GM18499 (cell line): ENCODE measurements at regions not wholly inside any gene's neighbourhood (a gene's known extent, or its start where the extent isn't known, plus 50 kb on each side); places are given as distances from the start of the nearest gene placed in this dataset.
"Not testable (repeated sequence)": the region's sequence is repeated elsewhere in the genome, so short reads cannot be mapped to it uniquely, and the experiment has no call there.

Experiments
- ATAC-seq: cut with Tn5 transposase; IDR thresholded peaks from one replicate; pipeline ENCODE4 v1.9.1; 2021; ENCODE audit warnings: moderate number of reproducible peaks; ENCODE audit not compliant: insufficient read depth, unreplicated experiment

DNA sequence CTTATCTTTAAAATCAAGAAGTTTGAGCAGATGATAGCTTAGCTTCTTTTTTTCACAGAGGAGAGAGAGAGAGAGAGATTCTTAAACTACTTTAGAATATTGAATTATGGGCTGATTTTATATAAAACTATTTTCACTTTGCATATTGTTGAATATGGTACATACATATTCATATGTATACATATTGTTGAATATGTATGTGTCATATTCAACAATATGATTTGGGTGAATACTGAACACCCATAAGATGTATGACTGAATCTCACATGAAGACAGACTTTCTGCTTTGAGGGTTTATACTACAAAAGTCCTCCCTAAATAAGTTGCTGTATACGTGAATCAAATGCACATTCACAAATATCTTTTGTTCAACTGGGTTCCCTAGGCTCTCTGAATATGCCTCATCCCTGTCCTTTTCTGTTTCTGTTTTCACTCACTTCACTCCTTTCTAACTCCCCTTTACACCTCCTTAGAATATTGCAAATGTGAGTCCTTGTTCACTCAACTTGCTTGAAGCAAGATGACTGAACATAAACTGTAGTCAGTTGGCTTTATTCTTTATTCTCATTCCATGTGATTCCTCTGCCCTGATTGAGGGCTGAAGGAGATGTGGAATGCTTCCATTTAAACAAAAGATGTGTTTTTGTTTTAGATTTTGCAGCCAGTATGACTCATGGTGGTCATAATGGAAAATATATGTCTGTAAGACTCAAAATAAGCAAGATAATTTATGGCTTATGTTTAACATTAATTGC lies 225.4 kb upstream of the DAB2 start:
- no peak for ATAC-seq

DNA sequence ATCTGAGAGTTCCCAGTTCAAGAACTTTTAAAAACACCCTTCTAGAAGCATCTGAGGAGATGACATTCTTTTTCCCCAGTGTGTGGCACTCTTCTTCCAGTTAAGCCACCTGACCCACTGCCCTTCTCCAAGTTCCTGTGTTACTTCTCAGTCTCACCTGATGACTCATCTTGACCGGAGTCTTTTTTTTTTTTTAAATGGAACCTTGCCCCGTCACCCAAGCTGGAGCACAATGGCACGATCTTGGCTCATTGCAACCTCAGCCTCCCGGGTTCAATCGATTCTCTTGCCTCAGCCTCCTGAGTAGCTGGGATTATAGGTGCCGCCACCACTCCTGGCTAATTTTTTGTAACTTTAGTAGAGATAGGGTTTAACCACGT lies 224.1 kb upstream of the DAB2 start:
- no peak for ATAC-seq

GRCh38 chr5:39648085-39648847 lies 223.5 kb upstream of the DAB2 start:
- ATAC-seq: no peak

DNA sequence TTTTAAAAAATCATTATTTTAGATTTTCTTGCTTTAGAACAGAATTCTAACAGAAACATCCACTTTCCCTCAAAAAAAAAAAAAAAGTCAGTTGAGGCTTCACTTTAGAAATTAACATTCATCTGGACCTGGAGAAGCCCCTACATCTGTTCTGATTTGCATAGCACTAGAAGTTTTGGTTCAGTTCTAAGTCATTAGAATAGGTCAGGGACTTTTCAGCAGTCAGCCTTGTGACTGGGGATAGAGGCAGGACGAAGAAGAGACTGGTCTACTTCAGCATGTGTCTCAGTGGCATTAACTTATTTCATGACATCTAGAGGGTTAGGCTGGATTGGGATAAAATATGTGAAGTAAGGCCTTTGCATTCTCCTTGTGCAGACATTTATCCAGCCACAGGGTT lies 215.8 kb upstream of the DAB2 start:
- peak; percentile 93 for ATAC-seq

- ATAC-seq: no peak
These were observed 214.9 kb upstream of the DAB2 start for GRCh38 chr5:39639618-39640089.

GRCh38 chr5:39638813-39639212 lies 214.0 kb upstream of the DAB2 start:
- no peak for ATAC-seq

- ATAC-seq: no peak
These were observed 208.3 kb upstream of the DAB2 start for GRCh38 chr5:39633057-39633456.

DNA sequence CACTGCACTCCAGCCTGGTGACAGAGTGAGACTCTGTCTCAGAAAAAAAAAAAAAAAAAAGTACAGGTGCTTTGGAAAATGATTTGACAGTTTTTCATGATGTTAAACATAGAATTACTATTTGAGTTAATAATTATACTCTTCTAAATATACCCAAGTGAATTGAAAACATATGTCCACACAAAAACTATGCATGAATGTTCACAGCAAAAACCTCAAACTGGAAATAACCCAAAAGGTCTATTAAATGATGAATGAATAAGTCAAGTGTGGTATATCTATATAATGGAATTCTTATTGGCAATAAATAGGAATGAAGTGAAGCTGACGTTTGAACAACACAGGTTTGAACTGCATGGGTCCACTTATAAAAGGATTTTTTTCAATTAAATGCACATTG lies 207.2 kb upstream of the DAB2 start:
- no peak for ATAC-seq

DNA sequence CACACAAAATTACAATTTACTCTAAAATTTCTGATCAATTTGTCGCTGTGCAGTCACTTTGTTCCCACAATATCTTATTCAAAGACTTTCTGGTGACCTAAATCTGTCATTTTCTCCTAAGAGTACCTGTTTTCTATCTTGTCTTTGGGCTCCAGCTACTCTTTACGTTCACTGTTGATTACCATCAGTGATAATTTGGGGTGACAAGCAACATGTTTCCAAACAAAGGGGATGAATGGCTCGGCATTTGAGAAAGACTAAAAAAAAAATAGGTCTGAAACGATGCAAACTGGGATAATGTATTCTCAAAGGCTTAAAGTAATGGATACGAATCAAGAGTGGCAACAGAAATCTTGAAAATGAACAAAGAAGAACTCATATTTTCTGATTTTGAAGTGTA lies 205.2 kb upstream of the DAB2 start:
- ATAC-seq: no peak

GRCh38 chr5:39628348-39628747 lies 203.6 kb upstream of the DAB2 start:
- ATAC-seq: no peak

DNA sequence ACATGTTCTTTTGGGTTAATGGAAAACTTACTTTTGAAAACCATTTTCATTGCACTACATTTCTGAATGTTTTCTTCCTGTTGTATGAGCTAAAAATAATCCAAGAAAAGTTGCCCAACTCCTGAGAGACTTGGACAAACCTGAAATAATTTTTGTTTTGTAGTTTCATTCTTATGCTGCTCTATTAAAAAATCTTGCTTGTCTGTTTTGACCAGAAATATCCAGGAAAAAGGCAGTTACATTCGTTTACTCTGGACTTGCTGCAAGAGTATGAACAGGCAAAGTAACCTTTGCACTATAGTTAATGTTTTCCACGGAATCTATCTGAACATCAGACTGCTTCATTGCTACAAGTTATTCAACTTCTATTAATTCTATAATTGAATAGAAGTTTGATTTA lies 200.1 kb upstream of the DAB2 start:
- ATAC-seq: no peak

DNA sequence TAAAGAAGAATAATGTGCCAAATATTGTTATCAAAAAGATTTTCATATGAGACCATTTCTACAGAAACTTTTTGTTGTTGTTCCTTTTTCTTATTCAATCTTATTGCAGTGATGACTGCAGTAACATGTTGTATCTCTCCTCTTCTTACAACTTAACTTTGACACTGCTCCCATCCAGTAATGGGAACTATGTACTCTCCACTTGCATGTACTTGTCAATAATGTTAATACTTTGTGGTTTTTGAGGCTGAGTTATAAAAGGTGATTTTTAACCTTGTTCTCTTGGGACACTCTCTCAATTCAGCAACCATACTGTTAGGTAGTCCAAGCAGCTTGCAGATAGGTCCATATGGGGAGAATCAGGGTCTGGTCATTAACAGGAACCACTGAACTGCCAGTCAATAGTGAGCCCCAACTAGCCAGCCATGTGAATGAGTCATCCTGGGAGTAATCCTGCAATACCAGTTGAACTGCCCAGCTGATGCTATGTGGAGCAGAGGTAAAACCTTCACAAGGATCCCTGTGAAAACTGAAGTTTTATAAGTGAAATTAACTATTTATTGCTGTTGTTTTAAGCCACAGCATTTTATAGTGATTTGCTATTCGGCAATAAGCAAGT lies 199.6 kb upstream of the DAB2 start:
- no peak for ATAC-seq

- ATAC-seq: no peak
These were observed 198.6 kb upstream of the DAB2 start for GRCh38 chr5:39623291-39623865.

- ATAC-seq: no peak
These were observed 197.5 kb upstream of the DAB2 start for GRCh38 chr5:39622281-39622680.

- ATAC-seq: no peak
These were observed 194.5 kb upstream of the DAB2 start for GRCh38 chr5:39619168-39619818.

- no peak for ATAC-seq
These were observed 193.6 kb upstream of the DAB2 start for GRCh38 chr5:39618391-39618790.

- no peak for ATAC-seq
These were observed 191.4 kb upstream of the DAB2 start for GRCh38 chr5:39616131-39616530.

- ATAC-seq: not testable (repeated sequence)
These were observed 186.3 kb upstream of the DAB2 start for GRCh38 chr5:39611076-39611475.

- peak; percentile 84 for ATAC-seq
These were observed 183.2 kb upstream of the DAB2 start for GRCh38 chr5:39608024-39608423.

- ATAC-seq: no peak
These were observed 181.8 kb upstream of the DAB2 start for GRCh38 chr5:39606591-39606990.
